ENCODE measurements at regions not wholly inside any gene's neighbourhood (a gene's known extent, or its start where the extent isn't known, plus 50 kb on each side); places are given as distances from the start of the nearest gene placed in this dataset.

GRCh38 chr1:25088180-25088701, 144.1 kb downstream of the SYF2 start:
- Histone ChIP-seq H3K27me3 (ENCODE audit: control insufficient read depth, insufficient read depth, low read length) (peaks cover 82% of the 10 kb centered on the region), H3K9me1 (ENCODE audit: insufficient read depth, low read length) (no peaks in the 10 kb centered on the region), H3K23ac (ENCODE audit: low read depth, low read length) (no peak overlapping the region), H3K56ac (ENCODE audit: extremely low read depth, insufficient read depth, low read length) (no peak overlapping the region), H2AK9ac (replicated peaks; ENCODE audit: low read depth, low read length, poor library complexity) (no peak overlapping the region), H2BK15ac (ENCODE audit: low read depth, low read length) (no peak overlapping the region), H2BK120ac (ENCODE audit: low read depth, low read length) (no peak overlapping the region), H3K27ac (ENCODE audit: insufficient read depth, low read length) (no peak overlapping the region), H4K8ac (ENCODE audit: low read depth in 2 of 2, low read length in 2 of 2) (no peak overlapping the region), H3K4ac (ENCODE audit: low read depth, low read length) (no peak overlapping the region), H3K4me3 (ENCODE audit: insufficient read depth, low read depth, low read length) (no peak overlapping the region), H2BK20ac (ENCODE audit: low read depth, low read length) (no peak overlapping the region), H3K79me1 (ENCODE audit: low read depth in 1 of 2, low read length in 2 of 2) (no peaks in the 10 kb centered on the region), H2AK5ac (ENCODE audit: low read depth, low read length) (no peak overlapping the region), H3K9ac (ENCODE audit: low read depth, low read length) (no peak overlapping the region), H3K14ac (replicated peaks; ENCODE audit: low read depth, low read length) (no peak overlapping the region), H4K5ac (ENCODE audit: low read depth, low read length) (no peak overlapping the region), H4K91ac (ENCODE audit: insufficient read depth, low read depth, low read length) (no peak overlapping the region), H2BK5ac (ENCODE audit: low read depth, low read length, poor library complexity, severe bottlenecking) (no peak overlapping the region), H3K36me3 (ENCODE audit: control insufficient read depth, insufficient read depth, low read length) (no peaks in the 10 kb centered on the region), H4K20me1 (ENCODE audit: insufficient read depth, low read length) (no peaks in the 10 kb centered on the region; the same call in 1 of the 2 replicates), H3K9me3 (ENCODE audit: control insufficient read depth, insufficient read depth, low read length) (no peaks in the 10 kb centered on the region), H3K18ac (ENCODE audit: low read depth, low read length) (no peak overlapping the region), H3K4me1 (ENCODE audit: control insufficient read depth, insufficient read depth, low read length) (no peaks in the 10 kb centered on the region), H2AFZ (replicated peaks; ENCODE audit: low read length, poor library complexity) (no peak overlapping the region), H3K4me2 (ENCODE audit: low read depth, low read length) (no peak overlapping the region)
- intact Hi-C loops (cut with micrococcal nuclease) (no loop called here), in situ Hi-C loops (cut with MboI; ENCODE audit: low sequenced_read_pairs) (no loop called here), dilution Hi-C loops (cut with HindIII; ENCODE audit: low sequenced_read_pairs, unreplicated experiment) (no loop called here)
- no peak for ATAC-seq (ENCODE audit: low read depth)
- CTCF ChIA-PET: no interaction called here
- no peak for DNase-seq
- WGBS, 2 experiments (ENCODE audit: extremely low coverage in 2 of 2, insufficient read length in 1 of 2): 90% methylated on average over 3 of the region's 6 CpGs; no CpG with 5 or more reads in 1 of the 2 experiments
- BruUV-seq (replicated peaks): no TSS peak
- POLR2A ChIA-PET (ENCODE audit: unreplicated experiment): no interaction called here
- TF ChIP-seq CTCF (conservative IDR thresholded peaks at IDR 0.05; ENCODE audit: low read depth, low read length): no peak
- no peak for TF ChIP-seq USF2 (IDR thresholded peaks at IDR 0.05; ENCODE audit: low read depth, low read length)
- TF ChIP-seq MAZ (IDR thresholded peaks at IDR 0.05; ENCODE audit: borderline replicate concordance, low read depth, low read length): no peak

All from IMR-90 (cell line).